ENCODE measurements at regions not wholly inside any gene's neighbourhood (a gene's known extent, or its start where the extent isn't known, plus 50 kb on each side); places are given as distances from the start of the nearest gene placed in this dataset.

DNA sequence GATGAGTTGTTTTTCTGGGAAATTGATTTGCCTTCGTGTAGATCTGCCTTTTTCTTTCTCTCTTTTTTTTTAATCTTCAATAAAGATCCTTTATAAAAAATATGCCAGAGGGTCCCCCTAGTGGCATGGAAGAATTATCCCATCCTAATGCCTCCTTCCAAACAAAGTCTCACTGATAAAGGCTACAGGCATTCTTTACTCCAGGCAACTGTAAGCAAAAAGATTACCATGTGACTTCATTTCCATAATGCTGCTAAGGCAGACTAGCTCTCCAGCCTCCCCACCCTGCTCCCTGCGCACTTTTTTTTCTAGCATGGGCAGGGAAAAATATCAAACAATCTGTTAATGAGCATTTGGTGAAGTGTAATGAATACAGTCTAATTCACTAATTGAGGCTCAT is 220.2 kb upstream of the CDH8 start:
- no peaks in the 10 kb centered on the region for H3K27me3 Mint-ChIP-seq (ENCODE audit: insufficient read depth, unreplicated experiment)
- no peaks in the 10 kb centered on the region for H3K36me3 Mint-ChIP-seq (ENCODE audit: insufficient read depth, unreplicated experiment)
- no peaks in the 10 kb centered on the region for H3K27me3 ChIP-seq (replicated peaks; ENCODE audit: control insufficient read depth, insufficient read depth, low read length)
- ChIA-PET CTCF (no interaction called here), POLR2A (no interaction called here)
- DNase-seq = peak in 1 of 2 experiments; percentile 6
- H3K4me3 Mint-ChIP-seq (ENCODE audit: unreplicated experiment) = no peak overlapping the region
- no peak overlapping the region for H3K27ac Mint-ChIP-seq (ENCODE audit: unreplicated experiment)
- H3K4me1 Mint-ChIP-seq (ENCODE audit: low read depth, unreplicated experiment) = no peaks in the 10 kb centered on the region
- TF ChIP-seq, protein P1, sequence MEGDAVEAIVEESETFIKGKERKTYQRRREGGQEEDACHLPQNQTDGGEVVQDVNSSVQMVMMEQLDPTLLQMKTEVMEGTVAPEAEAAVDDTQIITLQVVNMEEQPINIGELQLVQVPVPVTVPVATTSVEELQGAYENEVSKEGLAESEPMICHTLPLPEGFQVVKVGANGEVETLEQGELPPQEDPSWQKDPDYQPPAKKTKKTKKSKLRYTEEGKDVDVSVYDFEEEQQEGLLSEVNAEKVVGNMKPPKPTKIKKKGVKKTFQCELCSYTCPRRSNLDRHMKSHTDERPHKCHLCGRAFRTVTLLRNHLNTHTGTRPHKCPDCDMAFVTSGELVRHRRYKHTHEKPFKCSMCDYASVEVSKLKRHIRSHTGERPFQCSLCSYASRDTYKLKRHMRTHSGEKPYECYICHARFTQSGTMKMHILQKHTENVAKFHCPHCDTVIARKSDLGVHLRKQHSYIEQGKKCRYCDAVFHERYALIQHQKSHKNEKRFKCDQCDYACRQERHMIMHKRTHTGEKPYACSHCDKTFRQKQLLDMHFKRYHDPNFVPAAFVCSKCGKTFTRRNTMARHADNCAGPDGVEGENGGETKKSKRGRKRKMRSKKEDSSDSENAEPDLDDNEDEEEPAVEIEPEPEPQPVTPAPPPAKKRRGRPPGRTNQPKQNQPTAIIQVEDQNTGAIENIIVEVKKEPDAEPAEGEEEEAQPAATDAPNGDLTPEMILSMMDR (IDR thresholded peaks at IDR 0.05; ENCODE audit: insufficient read depth in 1 of 2, low read depth in 1 of 2, low read length in 1 of 2, severe bottlenecking in 1 of 2, unreplicated experiment in 1 of 2) = peak; percentile 26 to 57
- no peaks in the 10 kb centered on the region for H3K9me3 ChIP-seq
- no peaks in the 10 kb centered on the region for H3K36me3 ChIP-seq (ENCODE audit: control insufficient read depth, insufficient read depth, low read length)
- BruUV-seq (replicated peaks) = no TSS peak
- no peaks in the 10 kb centered on the region for H3K9me3 Mint-ChIP-seq (ENCODE audit: unreplicated experiment)
- H3K4me1 ChIP-seq = no peaks in the 10 kb centered on the region
- intact Hi-C loops (cut with micrococcal nuclease; ENCODE audit: unreplicated experiment) = loop anchor here (1.0 kb wide), 1 partner anchor 31 kb away; no protein-coding TSS in a partner anchor
- H3K4me3 ChIP-seq (ENCODE audit: low read depth, low read length) = no peak overlapping the region

DNA sequence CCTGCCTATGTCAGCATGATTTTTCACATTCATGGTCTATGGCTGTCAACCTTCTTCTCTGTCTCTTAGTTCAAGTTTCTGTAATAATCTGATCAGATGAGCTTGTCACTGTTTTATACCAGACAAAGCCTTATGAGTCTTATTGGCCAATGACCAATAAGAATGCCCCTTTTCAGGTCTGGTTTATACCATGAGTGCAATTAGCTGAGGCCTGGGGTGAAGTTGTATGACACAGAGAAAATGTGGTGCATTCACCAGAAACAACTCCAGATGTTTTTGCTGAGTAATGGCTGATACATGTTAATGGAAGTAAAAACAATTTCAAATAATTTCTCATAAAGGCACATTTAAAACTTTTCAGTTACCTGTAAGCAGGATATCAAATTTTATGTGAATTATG is 218.6 kb upstream of the CDH8 start:
- POLR2A ChIA-PET = no interaction called here
- H3K27ac Mint-ChIP-seq (ENCODE audit: unreplicated experiment) = no peak overlapping the region
- H3K27me3 Mint-ChIP-seq (ENCODE audit: insufficient read depth, unreplicated experiment) = no peaks in the 10 kb centered on the region
- no peak for DNase-seq
- intact Hi-C loops (cut with micrococcal nuclease; ENCODE audit: unreplicated experiment) = no loop called here
- H3K4me1 Mint-ChIP-seq (ENCODE audit: low read depth, unreplicated experiment) = no peaks in the 10 kb centered on the region
- no peaks in the 10 kb centered on the region for H3K4me1 ChIP-seq
- H3K4me3 Mint-ChIP-seq (ENCODE audit: unreplicated experiment) = no peak overlapping the region
- H3K36me3 Mint-ChIP-seq (ENCODE audit: insufficient read depth, unreplicated experiment) = no peaks in the 10 kb centered on the region
- no peaks in the 10 kb centered on the region for H3K36me3 ChIP-seq (ENCODE audit: control insufficient read depth, insufficient read depth, low read length)
- no peak overlapping the region for H3K4me3 ChIP-seq (ENCODE audit: low read depth, low read length)
- TF ChIP-seq, protein P1 (IDR thresholded peaks at IDR 0.05; ENCODE audit: insufficient read depth in 1 of 2, low read depth in 1 of 2, low read length in 1 of 2, severe bottlenecking in 1 of 2, unreplicated experiment in 1 of 2) = no peak
- H3K9me3 Mint-ChIP-seq (ENCODE audit: unreplicated experiment) = no peaks in the 10 kb centered on the region
- H3K27me3 ChIP-seq (replicated peaks; ENCODE audit: control insufficient read depth, insufficient read depth, low read length) = no peaks in the 10 kb centered on the region
- H3K9me3 ChIP-seq = no peaks in the 10 kb centered on the region
- CTCF ChIA-PET = no interaction called here
- BruUV-seq (replicated peaks) = no TSS peak

DNA sequence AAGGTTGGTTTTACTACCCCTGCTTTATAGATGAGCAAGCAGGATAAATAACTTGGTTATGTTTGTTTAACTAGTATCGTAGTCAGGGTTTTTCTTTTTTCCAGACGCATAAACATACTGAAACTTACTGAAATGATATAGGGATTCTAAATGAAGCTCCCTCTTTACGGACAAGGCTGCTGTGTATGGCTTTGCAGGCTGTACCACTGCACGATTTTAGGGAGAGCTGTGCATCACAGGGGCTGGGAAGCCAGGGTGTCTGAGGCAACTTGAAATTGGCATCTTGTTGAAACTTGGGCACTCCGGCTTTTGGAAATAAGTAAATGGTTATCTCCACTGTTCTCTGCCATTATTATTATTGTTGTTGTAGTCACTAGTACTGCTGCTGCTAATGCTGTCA is 218.1 kb upstream of the CDH8 start:
- BruUV-seq (replicated peaks) = no TSS peak
- intact Hi-C loops (cut with micrococcal nuclease; ENCODE audit: unreplicated experiment) = no loop called here
- H3K36me3 Mint-ChIP-seq (ENCODE audit: insufficient read depth, unreplicated experiment) = no peaks in the 10 kb centered on the region
- ChIA-PET CTCF (no interaction called here), POLR2A (no interaction called here)
- no peaks in the 10 kb centered on the region for H3K9me3 ChIP-seq
- no peaks in the 10 kb centered on the region for H3K9me3 Mint-ChIP-seq (ENCODE audit: unreplicated experiment)
- H3K4me1 ChIP-seq = no peaks in the 10 kb centered on the region
- H3K27ac Mint-ChIP-seq (ENCODE audit: unreplicated experiment) = no peak overlapping the region
- no peaks in the 10 kb centered on the region for H3K27me3 ChIP-seq (replicated peaks; ENCODE audit: control insufficient read depth, insufficient read depth, low read length)
- no peaks in the 10 kb centered on the region for H3K4me1 Mint-ChIP-seq (ENCODE audit: low read depth, unreplicated experiment)
- H3K36me3 ChIP-seq (ENCODE audit: control insufficient read depth, insufficient read depth, low read length) = no peaks in the 10 kb centered on the region
- DNase-seq = no peak
- TF ChIP-seq, protein P1 (IDR thresholded peaks at IDR 0.05; ENCODE audit: insufficient read depth in 1 of 2, low read depth in 1 of 2, low read length in 1 of 2, severe bottlenecking in 1 of 2, unreplicated experiment in 1 of 2) = no peak
- H3K4me3 Mint-ChIP-seq (ENCODE audit: unreplicated experiment) = no peak overlapping the region
- H3K27me3 Mint-ChIP-seq (ENCODE audit: insufficient read depth, unreplicated experiment) = no peaks in the 10 kb centered on the region
- H3K4me3 ChIP-seq (ENCODE audit: low read depth, low read length) = no peak overlapping the region
